HCEC 1CT (cell line): ENCODE measurements at regions not wholly inside any gene's neighbourhood (a gene's known extent, or its start where the extent isn't known, plus 50 kb on each side); places are given as distances from the start of the nearest gene placed in this dataset.

Source experiments
- DNase-seq: peaks from one replicate; pipeline ENCODE4 v3.0.0-alpha.2; 2017

- DNase-seq, result peak; percentile 70
Measured at GRCh38 chr16:66315210-66315825, 51.2 kb upstream of the CDH5 start.

DNA sequence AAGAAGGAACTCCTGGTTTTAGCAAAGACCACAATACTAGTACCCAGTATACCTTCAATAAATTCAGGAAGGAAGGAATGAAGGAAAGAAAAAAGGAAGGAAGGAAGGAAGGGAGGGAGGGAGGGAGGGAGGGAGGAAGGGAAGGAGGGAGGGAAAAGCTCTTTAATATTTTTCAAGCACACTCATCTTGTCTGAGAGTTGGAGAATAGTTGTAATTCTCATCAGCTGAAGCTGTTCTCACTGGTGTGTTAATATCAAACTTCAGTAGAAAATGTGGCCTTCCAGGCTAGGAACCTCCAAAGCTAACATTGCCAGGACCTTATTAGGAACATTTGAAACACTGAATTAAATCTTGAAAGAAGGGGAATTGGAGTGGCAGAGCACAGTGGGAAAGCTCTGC lies 55.2 kb upstream of the CDH5 start:
- DNase-seq, result no peak

DNA sequence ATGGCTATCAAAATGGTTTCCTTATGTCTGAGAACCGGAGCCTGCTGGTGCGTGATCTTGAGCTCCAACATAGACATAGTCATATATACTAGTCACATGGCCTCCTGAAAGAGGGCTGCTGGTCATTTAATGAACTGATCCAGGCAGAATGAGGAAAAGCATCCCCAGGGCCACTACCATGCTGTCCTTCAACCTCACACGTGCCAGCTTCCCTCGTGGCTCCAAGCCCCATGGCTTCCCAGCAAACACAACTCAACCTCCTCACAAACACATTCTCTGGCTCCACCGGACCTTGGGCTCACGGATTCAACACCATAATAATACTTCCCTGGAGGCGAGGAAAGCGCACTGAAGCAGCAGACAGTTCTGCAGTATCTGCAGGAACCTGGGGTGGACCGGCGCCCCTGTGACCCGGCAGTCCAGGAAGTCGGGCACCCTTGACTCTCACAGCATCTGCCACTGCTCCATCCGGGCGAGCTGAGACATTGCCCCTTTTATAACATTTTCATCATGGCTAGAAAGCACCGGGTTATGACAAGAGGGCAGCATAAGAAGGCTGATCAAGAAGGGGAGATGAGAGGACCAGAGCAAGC lies 57.2 kb upstream of the CDH5 start:
- no peak for DNase-seq

- DNase-seq, result no peak
Measured at GRCh38 chr16:66308096-66308495, 58.4 kb upstream of the CDH5 start.

- no peak for DNase-seq
Measured at GRCh38 chr16:66306366-66307150, 59.9 kb upstream of the CDH5 start.

- DNase-seq, result no peak
Measured at GRCh38 chr16:66304961-66305360, 61.5 kb upstream of the CDH5 start.

DNA sequence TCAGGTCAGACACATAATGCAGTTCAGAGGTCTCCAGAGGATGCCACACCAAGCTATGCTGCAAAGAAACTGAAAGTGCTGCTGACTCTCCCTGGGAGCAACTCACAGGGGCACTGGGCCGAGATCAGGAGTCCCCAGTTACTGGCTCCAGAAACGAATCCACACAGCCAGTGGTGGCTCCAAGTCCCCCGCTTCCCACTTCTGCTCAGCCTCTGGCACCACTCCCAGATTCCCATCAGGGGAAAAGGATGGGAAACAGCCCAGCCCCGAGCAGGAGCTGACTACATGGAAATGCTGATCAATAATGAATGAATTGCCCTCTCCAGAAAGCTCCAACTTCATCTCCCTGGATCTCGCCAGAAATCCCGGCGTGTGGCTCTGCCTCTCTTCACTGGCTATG lies 62.3 kb upstream of the CDH5 start:
- no peak for DNase-seq

- DNase-seq, result no peak
Measured at GRCh38 chr16:66300501-66300900, 66.0 kb upstream of the CDH5 start.

GRCh38 chr16:66300037-66300436 lies 66.5 kb upstream of the CDH5 start:
- DNase-seq, result no peak

- no peak for DNase-seq
Measured at GRCh38 chr16:66299349-66299748, 67.1 kb upstream of the CDH5 start.

DNA sequence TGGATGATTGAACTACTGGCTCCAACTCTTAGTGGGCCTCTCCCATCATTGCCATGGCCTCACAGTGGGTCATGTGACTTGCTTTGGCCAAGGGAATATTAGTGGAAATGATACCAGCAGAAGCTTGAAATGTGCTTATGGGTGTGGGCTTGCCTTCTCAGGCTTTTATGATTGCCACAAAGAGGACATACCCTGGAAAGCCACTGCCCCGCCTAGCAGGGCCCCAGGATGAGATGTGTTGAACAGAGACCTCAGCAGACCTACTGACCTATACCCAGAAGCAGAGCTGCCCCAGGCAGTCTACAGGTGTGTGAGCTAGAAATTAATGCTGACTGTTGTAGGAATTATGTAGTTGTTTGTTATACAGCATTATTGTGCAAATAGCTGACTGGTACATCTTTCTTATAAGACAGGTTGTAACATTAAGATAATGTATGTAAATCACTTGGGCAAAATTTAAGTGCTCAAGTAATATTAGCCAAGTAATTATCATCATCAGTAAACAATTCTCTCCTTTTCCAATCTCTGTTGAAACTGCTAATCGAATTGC lies 67.8 kb upstream of the CDH5 start:
- DNase-seq, result no peak

DNA sequence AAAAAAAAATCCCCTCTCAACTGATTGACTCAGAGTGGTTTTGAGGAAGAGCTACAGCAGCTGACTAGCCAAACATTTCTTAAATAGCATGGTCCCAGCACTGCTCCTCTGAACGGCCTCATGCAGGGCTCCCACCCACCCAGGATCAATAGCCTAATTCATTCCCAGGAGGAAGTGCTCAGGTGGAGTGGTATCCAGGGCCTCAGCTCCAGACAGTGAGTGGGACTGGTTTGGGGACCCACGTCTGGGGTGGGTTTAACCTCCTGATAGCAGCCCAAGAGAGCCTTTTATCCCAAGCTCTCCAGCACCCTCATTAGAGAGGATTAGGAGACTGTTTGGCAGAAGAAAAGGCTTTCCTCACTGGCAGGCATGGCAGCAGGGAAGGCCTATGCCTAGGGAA lies 68.5 kb upstream of the CDH5 start:
- DNase-seq, result no peak

DNA sequence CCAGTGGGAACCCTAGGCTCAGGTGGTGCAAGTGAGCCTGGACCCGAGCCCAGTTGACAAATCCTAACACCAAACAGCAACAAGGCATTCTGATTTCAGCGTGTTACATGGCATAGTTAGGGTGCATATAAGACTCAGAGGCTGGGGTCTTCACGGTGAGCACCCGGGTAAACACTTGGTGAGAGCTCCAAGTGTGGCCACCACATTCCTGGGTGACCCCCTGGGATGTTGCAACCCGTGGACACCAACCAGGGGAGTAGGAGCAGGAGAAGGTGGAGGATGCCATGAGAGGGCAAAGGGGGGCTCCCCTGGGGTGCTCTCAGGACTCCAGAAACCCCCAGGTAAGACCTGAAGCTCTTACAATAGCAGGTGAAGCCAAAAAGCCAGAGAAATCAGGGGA lies 69.9 kb upstream of the CDH5 start:
- no peak for DNase-seq

DNA sequence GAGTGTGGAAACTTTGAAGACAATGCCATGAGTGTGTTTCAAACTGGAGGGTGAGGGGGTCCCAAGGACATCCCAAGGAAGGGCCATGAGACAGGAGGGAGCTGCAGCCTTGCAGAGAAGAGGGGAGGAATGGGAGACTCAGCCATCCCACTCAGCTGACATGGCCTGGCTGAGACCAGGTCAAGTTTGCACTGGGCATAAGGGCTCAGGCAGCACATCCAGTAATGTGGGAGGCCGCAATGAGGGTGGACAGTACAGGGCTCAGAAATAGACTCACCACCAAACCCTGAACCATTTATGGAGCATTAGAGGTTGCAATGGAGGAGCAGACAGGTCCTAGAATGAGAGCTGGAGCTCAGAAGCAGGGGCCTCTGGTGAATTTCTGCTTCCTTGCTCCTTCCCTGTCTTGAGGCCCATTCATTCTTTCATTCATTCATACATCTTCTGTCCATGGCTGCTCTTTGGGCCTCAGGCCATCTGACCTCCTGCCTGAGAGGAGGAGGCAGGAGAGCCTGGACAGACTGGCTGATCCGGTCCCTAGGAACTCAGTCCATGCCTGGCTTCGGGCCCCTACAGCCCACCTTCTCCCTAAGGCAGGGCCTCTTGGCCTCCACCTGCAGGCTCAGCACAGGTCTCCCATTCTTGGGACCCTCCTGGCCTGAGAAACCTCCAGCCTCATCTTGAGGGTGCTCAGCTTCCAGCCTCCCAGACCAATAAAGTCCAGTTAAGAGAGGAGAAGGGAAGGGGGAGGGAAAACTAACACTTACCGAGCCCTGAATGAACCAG lies 70.5 kb upstream of the CDH5 start:
- DNase-seq, result no peak

DNA sequence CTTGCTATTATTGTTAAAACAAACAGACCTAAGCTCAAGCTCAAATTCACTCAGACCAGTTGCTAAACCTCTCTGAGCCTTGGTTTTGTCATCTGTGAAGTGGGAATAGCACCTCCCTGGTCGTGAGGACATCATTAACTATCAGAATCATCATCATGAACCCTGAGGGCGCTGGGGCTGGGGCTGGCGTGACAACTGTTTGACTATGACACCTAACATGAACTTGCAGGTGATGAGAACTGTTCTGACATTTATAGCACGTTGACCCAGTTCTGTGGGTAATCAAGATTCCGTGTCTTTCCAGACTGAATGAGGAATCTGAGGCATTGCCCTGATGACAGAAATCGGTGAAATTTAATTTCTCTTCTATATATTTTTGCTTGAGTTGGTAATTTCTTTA lies 71.3 kb upstream of the CDH5 start:
- no peak for DNase-seq

GRCh38 chr16:66294507-66294906 lies 72.0 kb upstream of the CDH5 start:
- DNase-seq, result no peak

- no peak for DNase-seq
Measured at GRCh38 chr16:66293932-66294331, 72.6 kb upstream of the CDH5 start.

DNA sequence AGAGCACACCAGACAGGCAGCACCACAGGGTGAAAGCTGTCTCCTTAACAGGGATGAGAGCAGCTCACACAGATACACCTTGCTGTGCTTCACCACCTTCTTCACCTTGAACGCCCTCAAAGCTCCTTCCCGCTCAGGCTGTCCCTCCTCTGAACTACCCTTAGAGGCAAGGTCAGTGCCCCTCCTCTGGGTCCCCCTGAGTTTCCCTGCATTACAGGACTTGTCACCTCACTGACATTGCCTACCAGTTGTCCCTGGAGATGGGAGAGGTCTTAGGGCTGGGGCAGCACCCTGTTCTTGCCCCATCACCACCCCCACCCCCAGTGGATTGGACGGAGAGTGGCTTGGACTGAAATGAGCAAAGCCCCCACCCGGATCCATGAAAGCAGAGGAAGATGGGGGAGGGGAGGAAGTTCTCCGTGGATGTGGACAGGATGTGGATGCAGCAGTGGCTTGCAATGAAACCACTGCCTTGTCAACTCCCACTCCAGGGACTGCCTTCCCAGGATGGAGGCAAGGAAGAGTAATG lies 73.2 kb upstream of the CDH5 start:
- DNase-seq, result no peak

DNA sequence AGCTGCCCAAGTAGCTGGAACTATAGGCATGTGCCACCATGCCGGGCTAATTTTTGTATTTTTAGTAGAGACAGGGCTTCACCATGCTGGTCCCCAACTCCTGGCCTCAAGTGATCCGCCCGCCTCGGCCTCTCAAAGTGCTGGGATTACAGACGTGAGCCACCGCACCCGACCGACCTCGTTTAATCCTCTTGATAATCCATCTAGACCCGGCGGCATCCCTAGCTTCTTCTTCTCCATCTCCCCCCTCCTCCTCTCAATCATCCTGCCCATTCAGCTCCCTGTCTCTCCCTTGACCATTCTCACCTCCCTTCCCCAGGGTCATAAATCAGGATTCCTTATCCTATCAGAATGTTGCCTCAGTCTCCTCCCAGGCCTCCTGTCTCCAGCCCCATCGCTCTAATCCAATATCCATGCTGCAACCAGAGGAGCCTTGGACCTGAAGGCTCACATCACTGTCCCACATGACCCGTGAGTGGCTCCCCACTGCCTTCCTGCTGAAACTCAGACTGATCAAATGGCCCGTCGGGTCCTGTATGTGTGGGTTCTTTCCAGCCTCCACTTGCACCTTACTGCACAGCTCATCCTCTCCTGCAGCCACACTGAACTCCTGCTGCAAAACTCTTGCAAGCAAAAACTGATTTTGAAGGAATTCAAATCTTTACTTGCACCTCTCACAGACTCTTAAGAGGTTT lies 74.1 kb upstream of the CDH5 start:
- DNase-seq, result no peak

- DNase-seq, result no peak
Measured at GRCh38 chr16:66291833-66292232, 74.7 kb upstream of the CDH5 start.

- DNase-seq, result no peak
Measured at GRCh38 chr16:66290431-66290830, 76.1 kb upstream of the CDH5 start.

DNA sequence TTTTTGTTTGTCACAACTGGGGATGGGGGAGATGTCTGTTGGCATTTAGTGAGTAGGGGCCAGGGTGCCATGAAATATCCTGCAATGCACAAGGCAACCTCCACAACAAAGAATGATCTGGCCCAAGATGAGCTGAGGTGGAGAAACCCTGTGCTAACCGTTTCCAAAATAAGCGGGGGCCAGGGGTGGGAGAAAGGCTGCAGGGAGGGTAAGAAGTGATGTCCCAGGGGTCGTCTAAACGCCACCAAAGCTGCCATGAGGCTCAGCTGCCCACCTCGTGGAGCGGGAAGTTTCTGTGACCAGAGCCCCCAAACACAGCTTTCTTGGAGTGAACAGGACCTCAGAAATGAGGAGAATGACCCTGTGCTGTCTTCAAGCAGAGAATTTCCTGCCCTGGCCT lies 76.5 kb upstream of the CDH5 start:
- DNase-seq, result no peak
